ENCODE measurements at regions not wholly inside any gene's neighbourhood (a gene's known extent, or its start where the extent isn't known, plus 50 kb on each side); places are given as distances from the start of the nearest gene placed in this dataset.

GRCh38 chr20:39225978-39226377 is 263.8 kb downstream of the DHX35 start:
- no peak for DNase-seq

GRCh38 chr20:39225536-39225935 is 263.4 kb downstream of the DHX35 start:
- DNase-seq = no peak

GRCh38 chr20:39222101-39222500 is 260.0 kb downstream of the DHX35 start:
- no peak for DNase-seq

GRCh38 chr20:39216195-39216594 is 254.1 kb downstream of the DHX35 start:
- DNase-seq = no peak

DNA sequence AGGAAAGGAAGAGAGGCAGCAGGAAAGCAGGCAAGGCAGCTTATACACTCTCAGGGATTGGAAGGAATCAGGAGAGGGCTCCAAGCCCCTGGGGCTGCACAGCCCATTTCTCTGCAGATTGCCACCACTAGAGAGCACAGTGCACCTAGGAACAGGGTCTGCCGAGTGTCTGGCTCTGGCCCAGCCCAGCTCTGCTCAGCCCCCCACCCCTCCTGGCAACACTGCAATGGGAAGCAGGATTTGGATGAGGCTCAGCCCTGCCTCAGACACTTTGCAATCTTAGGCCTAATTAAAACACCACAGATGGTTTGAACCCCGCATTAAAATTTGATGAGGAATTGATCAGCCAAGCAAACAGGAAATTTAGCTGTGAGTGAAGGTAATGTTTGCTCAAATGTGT is 252.7 kb downstream of the DHX35 start:
- DNase-seq = peak; percentile 1

DNA sequence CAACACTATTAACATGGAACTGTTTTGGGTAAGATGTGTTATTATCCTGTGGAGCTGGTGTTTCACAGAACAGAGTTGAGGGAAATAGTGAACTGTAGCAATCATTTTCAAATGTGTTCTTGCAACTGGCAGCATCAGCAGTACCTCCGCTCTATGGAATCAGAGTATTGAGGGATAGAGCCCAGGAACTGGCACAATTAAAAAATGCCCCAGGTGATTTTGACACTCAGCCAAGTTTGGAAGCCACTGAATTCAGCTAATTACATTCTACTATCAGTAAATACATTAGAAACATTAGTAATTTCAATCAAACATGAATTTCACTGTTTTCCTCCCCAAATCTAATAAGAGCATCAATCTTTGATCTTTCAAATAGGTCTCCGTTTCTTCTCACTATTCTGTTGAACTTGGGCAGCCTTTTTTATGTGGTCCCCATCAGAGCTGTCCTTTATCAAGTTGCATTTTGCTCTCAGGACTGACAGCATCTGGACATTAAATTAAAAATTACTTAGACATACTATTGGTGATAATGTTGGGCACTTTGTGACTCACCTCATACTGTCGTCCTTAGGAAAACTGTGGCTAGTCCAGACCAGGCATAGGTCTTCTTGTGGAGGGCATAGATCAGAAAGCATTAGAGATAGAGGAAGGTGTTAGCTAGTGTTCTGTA is 251.5 kb downstream of the DHX35 start:
- DNase-seq = no peak

- no peak for DNase-seq
These were observed 249.1 kb downstream of the DHX35 start for GRCh38 chr20:39211060-39211748.

GRCh38 chr20:39210341-39211036 is 248.3 kb downstream of the DHX35 start:
- no peak for DNase-seq

DNA sequence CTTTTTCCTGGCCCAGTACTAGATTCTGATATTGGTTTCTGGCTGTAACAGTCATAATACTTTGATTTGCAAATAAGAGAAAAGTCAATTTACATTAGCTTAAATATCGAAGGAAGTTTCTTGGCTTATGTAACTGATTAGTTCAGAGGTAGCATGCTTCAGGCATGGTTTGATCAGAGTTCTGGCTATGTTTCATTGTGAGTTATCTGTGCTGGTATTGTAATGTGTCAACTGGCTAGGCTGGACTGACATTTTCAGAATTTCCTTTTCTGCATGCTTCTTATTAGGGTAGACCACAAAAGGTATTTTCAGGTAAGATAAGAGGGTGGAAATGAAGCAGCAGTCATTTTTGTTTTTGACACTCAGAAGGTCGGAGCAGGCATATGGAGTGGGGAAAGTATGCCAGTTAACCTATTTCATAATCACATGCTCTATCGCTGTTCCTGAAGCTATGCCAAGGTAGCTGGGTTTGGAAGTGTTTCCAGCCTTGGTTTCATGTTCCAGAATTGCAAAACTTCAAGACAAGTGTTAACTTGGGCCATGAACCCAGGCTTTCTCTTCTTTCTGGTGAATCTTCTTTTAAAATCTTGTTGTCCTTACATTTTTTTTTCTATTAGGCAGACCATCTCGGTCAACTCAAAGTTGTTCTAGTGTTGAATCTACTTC is 244.9 kb downstream of the DHX35 start:
- DNase-seq = no peak

GRCh38 chr20:39195582-39196021 is 233.5 kb downstream of the DHX35 start:
- DNase-seq = no peak

DNA sequence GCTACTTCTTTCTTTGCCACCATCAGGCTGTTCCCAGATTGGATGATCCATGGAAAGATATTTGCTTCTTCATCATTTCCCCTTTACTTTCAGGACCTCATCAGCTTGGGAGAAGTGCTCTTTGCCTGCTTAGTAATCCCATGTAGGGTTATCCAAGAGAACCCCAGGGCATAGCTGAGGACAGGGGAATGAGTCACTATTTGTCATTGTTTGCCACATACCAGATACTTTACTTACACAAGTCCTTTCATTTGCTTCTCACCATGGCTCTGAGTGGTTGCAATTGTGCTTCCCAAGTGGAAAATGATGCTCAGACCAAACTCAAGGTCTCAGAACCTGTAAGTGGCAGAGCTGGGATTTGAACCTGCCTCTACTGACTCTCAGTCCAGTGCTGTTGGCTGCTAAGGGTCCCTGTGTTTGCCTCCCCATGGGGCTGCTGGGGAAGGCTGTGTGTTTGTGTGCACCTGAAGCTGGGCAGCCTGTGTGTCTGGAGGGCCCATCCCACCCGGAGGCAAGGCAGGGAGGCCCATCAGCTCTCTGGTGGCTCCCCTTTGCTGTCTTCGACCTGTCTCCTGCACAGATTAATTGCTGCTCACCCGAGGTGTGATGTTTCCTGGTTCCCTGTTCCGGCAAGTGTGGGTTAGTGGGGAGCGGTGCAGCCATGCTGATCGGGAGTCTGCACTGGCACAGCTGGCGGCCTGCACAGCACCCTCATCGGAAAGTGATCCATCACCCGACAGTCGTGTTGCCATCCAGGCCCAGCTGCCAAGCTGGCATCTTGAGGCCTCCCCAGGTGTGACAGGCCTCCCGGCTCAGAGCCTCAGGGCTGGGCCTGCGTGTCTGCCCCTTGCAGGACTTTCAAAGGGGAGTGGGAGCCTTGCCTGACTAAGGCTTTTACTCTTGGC is 228.8 kb downstream of the DHX35 start:
- no peak for DNase-seq

GRCh38 chr20:39188266-39188765 is 226.2 kb downstream of the DHX35 start:
- no peak for DNase-seq

- DNase-seq = no peak
These were observed 219.3 kb downstream of the DHX35 start for GRCh38 chr20:39181490-39181889.

- no peak for DNase-seq
These were observed 214.3 kb downstream of the DHX35 start for GRCh38 chr20:39176457-39176856.

DNA sequence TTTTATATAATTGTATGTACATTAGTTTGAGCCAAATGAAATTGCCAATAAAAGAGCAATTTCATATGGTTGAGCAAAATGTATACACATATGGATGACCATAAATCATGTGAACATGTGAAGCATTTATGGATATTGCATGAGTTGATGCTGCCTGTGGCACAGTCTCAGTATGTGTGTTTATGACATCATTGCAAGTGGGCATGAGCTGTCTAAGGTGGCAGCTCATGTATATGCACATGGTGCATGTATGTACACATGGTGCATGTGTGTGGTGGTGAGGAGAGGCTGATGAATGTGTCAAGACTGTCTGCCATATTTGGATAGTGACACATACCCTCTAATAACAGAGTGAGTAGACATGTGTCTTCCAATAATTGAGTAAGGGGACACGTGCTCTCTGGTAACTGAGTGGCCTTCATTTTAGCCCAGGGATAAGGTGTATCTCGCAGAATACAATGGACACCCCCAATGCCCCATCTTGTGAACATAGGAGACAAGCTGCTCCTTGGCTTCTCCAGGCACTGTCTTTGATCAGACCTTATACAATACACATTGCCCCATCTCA is 208.8 kb downstream of the DHX35 start:
- DNase-seq = no peak

DNA sequence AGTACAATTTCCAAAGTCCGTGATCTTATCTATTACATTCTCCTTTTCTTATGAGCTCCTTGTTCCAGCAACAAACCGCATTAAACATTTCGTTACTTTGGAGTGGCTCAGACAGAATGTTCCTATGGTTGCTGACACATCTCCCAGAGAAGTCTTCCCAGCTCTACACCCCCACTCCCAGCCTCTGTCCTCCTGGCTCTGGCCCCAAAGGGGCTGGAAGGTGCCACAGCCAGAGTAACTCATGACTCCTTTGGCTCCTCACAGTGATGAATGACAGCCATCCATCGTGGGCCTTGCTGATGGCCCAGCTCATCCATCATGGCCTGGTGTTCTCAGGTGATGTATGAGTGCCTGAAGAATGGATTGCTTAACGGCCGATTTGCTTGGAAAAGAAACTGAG is 203.0 kb downstream of the DHX35 start:
- DNase-seq = no peak

GRCh38 chr20:39164642-39165041 is 202.5 kb downstream of the DHX35 start:
- DNase-seq = peak; percentile 5

DNA sequence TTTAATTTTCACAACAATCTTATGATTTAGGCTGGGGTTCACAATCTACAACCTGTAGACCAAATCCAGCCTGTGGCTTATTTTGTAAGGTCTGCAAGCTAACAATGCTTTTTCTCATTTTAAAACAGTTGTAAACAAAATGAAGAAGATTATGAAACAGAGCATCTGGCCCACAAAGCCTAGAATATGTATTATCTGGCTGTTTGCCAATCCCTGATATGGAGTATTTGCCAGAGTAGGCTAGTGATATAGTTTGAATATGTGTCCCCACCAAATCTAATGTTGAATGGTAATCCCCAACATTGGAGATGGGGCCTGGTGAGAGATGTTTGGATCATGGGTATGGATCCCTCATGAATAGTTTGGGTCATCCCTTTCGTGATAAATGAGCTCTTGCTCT is 201.8 kb downstream of the DHX35 start:
- no peak for DNase-seq

- no peak for DNase-seq
These were observed 199.8 kb downstream of the DHX35 start for GRCh38 chr20:39161900-39162299.

GRCh38 chr20:39155971-39156370 is 193.8 kb downstream of the DHX35 start:
- no peak for DNase-seq

DNA sequence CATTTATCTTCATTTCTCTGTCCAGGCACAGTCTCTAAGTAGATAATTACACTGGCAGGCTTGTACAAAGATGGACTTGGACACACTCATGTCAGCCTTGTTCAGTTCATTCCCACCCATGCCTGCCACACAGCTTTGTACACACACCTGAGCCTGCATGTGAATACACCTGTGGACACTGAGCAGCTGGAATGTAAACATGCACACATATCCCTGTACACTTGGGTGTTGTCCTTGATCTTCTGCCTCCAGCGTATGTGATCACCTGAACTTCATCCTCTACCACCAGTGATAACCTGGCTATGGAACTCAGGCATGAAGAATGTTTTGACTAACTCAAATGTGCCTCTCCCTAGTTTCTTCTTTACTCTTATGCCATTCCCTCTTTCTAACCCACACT is 190.6 kb downstream of the DHX35 start:
- no peak for DNase-seq

GRCh38 chr20:39152126-39152525 is 190.0 kb downstream of the DHX35 start:
- no peak for DNase-seq

All from NCI-H524 treated with DMSO at 0.1 percent for 48 hours (cell line).